Hypothalamus (tissue), 51 donors: ENCODE measurements at regions not wholly inside any gene's neighbourhood (a gene's known extent, or its start where the extent isn't known, plus 50 kb on each side); places are given as distances from the start of the nearest gene placed in this dataset.
"Not testable (repeated sequence)": the region's sequence is repeated elsewhere in the genome, so short reads cannot be mapped to it uniquely, and the experiment has no call there.

Experiments
- DNase-seq, 51 donors: peaks; one replicate each; lab custom pipeline; 2025; lab: John Stamatoyannopoulos, UW

GRCh38 chr3:27560484-27561056 lies 76.4 kb upstream of the SLC4A7 start:
- no peak for DNase-seq

GRCh38 chr3:27559835-27560234 lies 75.7 kb upstream of the SLC4A7 start:
- no peak for DNase-seq

DNA sequence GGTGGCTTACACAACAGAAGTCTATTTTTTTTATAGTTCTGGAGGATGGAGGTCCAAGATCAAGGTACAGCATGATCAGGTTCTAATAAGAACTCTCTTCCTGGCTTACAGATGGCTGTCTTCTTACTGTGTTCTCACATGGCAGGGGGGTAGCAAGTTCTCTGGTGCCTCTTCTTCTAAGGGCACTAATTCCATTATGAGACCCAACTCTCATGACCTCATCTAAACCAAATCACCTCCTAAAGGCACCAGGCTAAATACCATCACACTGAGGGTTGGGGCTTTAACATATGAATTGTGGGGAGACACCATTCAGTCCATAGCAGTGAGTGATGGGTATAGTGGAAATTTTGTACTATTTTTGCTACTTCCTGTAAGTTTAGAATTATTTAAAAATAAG lies 75.2 kb upstream of the SLC4A7 start:
- DNase-seq: no peak

DNA sequence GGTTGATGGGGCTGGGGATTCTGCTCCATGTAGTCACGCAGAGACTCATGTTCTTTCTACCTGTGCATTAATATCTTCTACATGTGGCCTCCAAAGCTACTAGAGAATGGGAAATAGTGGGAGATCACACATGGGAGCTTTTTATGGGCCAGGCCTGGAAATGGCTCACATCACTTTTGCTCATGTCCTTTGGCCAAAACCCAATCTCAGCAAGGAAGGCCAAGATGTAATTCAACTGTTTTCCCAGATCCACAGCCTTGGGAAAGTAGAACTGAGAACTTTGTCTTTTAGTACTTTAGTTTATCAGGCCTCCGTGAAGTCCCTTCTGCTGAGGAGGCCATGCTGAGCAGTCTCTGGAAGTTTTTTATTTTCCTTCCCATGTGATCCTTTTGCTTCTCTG lies 73.2 kb upstream of the SLC4A7 start:
- no peak for DNase-seq

GRCh38 chr3:27556887-27557286 lies 72.7 kb upstream of the SLC4A7 start:
- no peak for DNase-seq

- DNase-seq: no peak
Measured at GRCh38 chr3:27554706-27555105, 70.5 kb upstream of the SLC4A7 start.

DNA sequence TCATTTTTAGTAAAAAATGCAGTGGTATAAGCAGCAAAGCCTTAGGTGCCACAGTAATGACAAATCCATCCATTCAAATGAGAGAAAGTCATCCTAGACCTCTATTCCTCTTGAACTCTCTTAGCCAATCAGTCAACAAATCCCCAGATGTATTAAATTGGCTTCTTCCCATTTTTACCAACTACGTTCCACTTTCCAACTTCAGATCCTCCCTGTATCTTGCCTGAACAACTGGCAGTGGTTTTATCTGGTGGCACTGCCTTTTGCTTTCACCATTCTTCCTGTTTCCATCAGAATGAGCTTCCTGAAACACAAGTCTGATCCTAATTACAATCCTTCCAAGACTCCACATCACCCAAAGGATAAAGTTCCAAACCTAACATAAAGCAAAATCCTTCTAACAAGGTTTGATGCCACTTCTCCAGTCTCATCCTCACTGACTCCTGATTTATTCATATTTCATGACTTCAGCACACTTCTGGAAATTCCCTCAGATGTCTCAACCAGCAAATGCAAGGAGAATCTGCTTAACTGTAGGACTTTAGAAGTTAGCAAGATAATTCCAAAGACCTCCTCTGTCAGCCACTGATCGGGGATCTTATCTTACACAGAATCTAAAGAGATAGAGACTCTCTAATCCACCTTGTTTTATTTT lies 69.8 kb upstream of the SLC4A7 start:
- DNase-seq: no peak

DNA sequence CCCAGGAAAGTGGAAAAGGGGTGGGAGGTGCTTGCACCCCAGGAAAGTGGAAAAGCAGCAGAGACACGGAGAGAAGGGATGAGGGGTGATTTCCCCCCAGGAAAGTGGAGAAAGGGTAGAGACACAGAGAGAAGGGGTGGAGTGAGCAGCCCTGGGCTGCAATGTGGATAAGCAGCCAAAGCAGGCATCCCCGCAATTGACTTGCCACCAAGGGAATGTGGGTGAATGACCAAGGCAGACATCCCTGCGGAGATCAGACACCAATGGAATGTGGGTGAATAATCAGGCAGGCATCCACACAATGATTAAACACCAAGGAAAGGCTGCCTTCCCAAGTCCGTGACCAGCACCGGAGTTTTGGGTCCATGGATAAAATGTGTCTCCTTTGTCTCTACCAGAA lies 68.5 kb upstream of the SLC4A7 start:
- not testable (repeated sequence) for DNase-seq

GRCh38 chr3:27551413-27551812 lies 67.2 kb upstream of the SLC4A7 start:
- DNase-seq: not testable (repeated sequence)

DNA sequence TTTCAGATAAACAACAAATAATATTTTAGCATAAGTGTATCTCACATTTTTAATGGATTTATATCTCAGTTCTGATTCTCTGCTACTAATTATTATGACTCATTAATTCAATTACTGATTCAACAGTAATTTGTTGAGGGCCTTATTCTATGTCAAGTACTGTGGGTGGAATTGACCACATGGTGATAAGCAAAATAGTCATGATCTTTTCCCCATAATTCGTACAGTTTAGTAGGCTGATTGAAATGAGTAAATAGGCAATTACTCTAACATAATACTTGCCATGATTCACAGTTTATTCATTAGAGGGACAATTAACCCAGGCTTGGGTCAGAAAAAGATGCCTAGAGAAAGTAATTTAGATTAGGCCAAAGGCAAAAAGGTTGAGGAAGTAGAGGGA lies 60.9 kb upstream of the SLC4A7 start:
- DNase-seq: no peak

DNA sequence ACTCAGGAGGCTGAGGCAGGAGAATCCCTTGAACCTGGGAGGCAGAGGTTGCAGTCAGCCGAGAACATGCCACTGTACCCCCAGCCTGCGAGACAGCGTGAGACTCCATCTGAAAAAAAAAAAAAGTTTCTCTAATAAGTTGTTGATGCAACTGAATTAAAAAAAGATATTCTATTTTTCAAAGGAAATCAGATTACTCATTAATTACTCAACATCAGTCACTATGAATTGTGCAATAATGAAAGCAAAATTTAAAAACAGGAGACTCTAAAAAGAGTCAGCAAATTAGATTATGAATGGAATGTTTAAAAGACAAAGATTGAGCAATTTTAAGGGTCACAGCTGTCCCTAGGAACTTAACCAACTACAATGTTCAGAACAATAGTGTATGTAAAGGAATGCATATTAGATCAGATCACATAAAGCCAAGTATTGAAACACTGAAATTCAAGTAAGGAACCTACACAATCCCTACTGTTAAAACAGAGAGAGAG lies 60.2 kb upstream of the SLC4A7 start:
- DNase-seq: no peak

- DNase-seq: no peak
Measured at GRCh38 chr3:27542476-27542875, 58.3 kb upstream of the SLC4A7 start.

DNA sequence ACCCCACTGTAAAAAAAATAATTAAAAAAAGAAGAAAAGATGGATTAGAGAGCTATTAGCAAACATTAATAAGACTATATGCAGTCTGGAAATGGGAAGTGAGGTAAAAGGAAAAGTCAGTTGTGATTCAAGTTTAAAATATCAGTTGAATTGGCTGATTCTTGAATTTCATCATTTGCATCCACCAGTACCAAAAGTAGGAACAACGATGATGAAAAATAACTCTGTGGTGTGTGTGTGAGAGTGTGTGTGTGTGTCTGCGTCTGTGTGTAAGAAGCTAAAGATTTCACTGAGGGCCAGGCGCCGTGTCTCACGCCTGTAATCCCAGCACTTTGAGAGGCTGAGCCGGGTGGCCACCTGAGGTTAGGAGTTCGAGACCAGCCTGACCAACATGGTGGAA lies 56.0 kb upstream of the SLC4A7 start:
- DNase-seq: no peak

- DNase-seq: peak in 1 of 51 donors; percentile 3
Measured at GRCh38 chr3:27536491-27536890, 52.3 kb upstream of the SLC4A7 start.

- DNase-seq: no peak
Measured at GRCh38 chr3:27535809-27536392, 51.7 kb upstream of the SLC4A7 start.

- DNase-seq: peak in 10 of 51 donors; percentile 1 to 57 (median 4)
Measured at GRCh38 chr3:27533718-27534573, 49.8 kb upstream of the SLC4A7 start.
